HUDEP-2 (cell line): ENCODE measurements at regions not wholly inside any gene's neighbourhood (a gene's known extent, or its start where the extent isn't known, plus 50 kb on each side); places are given as distances from the start of the nearest gene placed in this dataset.

Source experiments
- DNase-seq, 76 experiments: peaks; one replicate each; lab custom pipeline; 2025; ENCODE audit not compliant: unreplicated experiment in 76 of 76; lab: John Stamatoyannopoulos, UW

DNA sequence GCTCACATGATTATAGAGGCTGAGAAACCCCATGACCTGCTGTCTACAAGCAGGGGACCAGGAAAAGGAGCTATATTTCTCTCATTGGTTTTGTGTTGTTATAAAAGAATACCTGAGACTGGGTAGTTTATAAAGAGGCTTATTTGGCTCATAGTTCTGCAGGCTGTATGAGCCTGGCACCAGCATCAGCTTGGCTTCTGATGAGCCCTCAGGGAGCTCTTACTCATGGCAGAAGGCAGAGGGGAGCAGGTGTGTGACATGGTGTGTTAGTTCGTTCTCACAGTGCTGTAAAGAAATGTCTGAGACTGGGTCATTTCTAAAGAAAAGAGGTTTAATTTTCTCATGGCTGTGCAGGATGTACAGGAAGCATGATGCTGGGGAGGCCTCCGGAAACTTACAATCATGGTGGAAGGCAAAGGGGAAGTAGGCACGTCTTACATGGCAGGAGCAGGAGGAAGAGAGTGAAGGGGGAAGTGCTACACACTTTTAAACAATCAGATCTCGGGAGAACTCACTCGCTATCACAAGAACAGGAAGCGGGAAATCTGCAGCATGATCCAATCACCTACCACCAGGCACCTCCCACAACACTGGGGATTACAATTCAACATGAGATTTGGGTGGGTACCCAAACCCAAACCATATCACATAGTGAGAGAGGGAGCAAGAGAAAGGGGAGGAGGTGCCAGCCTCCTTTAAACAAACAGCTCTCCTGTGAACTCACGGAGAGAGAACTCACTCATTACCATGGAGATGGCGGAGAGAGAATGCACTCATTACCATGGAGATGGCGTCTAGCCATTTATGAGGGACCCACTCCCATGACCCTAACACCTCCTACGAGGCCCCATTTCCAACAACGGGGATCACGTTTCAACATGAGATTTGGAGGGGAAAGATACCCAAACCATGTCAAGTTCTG is 133.4 kb downstream of the JCAD start:
- DNase-seq, result no peak

DNA sequence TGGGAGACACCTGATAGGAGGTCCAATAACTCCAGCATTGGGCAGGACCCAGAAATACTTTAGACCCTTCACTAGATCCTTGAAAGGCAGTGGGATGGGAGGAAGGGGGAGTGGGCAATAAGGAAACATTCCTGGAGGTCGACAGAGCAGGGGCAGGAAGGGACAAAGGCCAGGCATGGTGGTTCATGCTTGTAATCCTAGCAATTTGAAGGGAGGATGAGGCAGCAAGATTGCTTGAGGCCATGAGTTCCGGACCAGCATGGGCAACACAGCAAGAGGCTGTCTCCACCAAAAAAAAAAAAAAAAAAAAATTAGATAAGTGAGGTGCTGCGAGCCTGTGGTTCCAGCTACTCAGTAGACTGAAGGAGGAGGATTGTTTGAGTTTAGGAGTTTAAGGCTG is 134.9 kb downstream of the JCAD start:
- DNase-seq, result no peak

DNA sequence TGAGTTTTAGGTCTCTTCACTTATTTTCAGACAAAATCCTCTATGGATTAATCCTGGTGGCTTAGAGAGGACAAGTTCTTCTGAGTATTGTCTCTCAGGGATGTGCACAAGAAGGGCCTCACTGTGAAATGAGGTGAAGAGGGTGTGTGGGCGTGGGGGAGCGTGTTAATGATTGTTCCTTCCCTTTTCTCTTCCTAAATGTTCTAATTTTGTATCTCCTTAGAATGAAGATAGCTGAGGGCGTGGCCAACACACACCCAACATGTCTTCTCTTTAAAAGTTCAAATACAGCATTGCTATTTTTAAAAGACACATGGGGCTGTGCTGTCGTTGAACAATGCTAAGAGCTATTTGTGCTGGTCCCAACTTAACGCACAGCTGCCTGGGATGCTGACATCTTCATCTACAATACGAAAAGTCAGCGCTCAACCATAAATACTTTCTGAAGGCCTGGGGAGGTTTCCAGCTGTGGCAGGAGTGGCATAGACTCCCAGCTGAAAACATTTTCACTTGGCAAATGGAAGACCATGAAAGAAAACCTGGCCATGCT is 135.9 kb downstream of the JCAD start:
- no peak for DNase-seq

DNA sequence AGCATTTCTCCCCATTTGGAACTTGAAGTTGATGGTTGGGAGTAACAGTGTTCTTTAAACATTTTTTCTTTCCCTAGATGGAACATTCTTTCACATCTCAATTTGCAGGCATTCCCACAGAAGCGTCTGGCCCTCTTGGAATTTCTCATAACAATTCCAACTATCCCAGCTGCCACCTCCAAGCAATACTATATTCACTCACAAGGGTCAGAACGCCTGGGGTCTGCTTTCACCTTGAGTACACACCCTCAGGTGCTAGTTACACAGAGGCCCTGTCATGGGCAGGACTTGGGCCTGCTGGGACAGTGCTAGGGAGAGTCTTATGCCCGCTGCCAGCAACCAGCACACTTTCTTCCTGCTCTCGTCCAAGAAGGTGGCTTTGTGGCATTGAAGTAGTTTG is 136.5 kb downstream of the JCAD start:
- no peak for DNase-seq

DNA sequence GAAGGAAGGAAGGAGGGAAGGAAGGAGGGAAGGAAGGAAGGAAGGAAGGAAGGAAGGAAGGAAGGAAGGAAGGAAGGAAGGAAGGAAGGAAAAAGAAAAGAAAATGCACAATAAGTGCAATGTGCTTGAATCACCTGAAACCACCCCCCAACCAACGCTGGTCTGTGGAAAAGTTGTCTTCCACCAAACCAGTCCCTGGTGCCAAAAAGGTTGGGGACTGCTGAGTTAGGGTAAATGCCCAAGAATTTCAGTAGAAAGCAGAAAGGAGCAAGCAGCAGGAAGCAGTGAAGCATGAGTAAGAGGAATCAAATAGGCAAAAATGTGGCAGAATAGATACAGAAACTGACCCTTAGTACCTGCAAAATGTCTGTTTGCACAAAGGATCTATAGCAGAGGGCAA is 137.2 kb downstream of the JCAD start:
- no peak for DNase-seq

DNA sequence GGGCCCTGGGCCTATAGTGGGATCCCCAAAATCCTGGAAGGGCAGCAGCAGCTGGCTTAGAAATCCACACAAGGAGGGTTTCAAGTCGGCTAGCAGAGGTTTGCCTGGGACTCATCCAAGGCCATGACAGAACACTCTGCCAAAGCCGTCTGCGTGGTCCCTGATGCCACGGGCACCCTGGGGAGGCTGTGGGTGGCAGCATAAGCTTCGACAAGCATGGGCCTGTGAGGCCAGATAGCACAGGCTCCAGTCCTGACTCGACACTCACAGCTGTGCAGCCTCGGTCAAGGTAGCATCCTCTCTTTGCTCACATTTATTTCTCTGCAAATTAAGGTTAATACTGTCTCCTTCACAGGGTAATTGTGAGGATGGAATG is 138.3 kb downstream of the JCAD start:
- no peak for DNase-seq

DNA sequence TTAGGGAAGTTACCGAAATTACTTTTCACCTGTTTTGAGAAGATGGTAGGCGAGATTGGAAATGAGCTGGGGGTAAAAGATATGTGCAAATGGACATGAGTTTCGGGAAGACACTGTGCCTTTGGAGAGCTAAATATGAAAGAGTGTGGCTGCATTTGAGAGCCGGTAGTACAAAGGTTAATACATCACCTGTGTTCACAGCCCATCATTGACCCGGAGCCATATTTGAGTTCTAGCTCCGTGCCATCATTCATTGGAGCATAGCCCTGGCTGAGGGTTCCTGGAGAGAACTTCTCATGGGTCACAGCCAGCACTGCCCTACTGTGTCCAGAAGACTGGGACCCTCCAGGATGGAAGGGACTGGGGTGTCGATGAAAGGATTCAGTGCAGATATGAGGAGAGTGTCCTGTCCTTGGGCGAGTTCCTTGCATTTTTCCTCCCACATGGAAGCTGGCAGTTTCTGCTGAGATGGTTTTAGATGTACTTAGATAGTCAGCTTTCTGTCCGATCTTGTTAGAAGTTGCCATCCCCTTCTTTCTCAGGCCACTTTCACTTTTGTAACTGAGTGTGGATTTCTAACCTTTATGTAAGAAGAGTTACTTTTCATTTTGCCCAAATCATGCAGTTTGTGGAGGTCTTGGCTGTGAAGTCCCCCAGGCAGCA is 138.8 kb downstream of the JCAD start:
- DNase-seq, result no peak

DNA sequence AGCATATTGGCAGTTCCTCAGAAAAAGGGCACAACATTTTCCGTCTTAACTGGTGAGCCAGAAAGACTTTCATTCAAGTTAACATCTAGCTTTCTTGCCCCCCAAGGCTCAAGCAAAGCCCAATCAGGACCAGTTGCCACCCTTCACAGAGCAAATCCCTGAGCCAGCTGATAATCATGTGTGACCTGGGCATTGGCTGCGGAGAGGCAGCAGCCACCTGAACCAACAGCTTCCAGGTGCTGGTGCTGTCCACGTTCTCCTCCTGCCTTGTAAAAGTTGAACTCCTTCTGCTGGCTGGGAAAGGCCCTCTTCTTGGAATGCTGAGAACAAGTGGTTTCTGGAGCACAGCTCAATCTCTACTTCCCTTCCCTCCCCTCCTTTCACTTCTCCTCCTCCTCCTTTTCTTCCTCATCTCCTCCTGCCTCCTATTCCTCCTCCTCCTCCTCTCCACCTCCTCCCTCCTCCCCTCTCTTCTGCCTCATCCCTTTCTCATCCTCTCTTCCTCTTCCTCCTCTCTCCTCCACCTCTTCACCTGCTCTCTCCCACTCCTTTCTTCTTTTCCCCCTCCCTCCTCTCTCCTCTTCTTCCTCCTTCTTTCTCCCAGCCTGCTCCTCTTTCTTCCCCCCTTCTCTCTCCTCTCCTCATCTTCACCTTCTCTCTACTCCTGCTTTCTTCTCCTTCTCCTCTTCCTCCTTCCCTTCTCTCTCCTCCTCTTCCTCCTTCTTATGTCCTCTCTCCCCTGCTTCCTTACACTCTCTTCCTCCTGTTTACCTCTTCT is 140.6 kb downstream of the JCAD start:
- DNase-seq, result no peak

DNA sequence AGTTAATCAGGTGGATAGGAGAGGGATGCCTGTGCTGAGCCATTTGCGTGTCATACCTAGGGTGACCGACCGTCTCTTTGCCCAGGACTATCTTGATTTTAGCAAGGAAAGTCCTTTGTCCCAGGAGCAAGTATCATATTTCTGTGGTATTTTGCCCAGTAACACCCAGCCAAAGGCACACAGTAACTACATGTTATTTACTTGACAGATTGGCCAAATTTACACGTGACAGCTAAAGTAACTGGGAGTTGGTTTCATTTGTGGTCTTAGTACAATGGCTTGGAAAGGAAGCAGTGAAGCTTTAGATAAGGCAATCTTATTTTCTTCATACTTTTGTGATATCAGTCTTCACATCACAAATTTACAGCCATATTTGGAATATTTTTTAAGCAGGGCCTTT is 142.1 kb downstream of the JCAD start:
- no peak for DNase-seq

DNA sequence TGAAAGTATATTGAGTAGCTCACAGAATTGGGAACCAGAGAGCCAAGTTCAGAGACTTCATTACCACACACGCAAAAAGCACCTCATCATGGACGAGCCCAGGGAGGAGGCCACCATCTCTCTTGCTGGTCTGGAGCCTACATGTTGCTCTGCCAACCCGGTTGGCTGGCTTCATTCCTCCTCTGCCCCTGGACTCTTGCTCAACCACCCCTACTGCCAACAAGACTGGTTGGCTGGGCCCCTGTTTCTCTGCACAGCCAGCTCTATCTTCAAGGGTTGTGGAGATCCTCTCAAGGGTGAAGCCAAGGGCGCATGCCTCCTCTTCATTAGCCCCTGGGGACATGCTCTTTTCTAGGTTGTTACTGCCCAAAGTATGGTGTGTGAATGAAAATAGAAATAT is 142.7 kb downstream of the JCAD start:
- DNase-seq, result no peak

DNA sequence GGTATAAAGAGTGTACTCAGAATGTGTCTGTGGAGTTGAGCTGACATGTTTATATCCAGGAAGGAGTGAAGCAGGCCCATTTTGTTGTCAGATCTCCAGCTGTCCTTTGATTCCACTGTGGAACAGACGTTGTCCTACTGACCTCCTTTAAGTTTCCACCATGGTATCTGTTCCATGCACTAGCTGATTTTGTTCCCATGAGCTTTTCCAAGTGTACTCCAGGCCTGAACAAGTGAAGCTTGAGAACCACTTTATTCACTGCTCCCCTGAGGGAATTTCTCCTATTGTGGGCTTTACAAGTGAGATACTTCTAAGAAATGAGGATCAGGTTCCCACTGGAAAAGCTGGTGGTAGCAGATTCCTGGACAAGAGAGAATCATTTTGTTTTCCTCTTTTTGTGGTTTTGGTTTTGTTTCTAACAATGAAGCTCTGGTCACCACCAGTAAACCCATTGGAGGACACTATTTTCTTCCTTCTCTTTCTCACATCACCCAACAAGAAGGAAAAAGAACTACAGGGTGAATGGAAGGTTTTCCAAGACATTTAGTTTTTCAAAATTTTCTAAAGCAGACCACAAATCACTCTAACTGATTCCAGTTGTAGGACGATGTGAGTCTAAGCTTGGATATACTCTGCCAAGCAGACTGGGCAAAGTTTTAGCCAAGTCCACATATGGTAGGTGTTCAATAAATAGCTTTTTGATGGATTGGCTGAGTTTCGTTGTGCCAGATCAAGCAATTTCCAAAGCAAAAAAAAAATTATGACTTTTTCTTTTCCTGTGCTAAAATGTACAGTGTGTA is 144.2 kb downstream of the JCAD start:
- DNase-seq, result no peak

DNA sequence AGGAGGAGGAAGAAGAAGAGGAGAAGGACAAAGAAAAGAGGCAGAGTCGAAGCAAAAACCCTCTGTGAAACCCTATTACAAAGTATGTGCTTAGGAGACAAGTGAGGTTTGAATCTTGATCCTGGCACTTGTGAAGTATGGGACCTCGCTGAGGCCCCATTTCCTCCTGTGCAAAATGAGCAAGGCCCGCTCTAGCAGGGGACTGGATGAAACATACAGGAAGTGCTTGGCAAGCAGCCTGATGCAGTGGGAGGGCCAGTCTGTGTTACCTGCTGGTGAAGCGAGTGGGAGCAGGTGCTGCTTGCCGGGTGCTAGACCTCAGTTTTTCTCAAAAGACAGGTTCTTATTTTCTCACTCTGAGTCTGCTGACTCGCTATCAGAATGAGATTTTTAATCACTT is 150.4 kb downstream of the JCAD start:
- DNase-seq, result no peak

DNA sequence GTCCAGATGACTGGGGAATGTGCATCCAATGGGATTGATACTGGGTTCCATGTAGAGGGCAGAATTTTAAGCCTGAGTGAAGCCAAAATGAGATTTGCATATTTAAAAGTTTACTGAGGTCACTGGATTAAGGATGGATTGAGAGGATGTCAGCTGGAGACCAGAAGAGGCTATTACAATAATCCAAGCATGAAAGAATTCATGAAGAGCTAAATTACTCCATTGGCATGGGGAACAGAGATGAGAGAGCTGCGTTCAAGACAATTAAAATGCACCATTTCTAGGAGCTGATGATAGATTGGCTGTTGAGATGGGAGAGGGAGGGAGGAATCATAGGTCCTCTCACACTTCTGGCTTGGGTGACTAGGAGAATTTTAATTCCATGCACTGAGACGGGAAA is 158.5 kb downstream of the JCAD start:
- no peak for DNase-seq

DNA sequence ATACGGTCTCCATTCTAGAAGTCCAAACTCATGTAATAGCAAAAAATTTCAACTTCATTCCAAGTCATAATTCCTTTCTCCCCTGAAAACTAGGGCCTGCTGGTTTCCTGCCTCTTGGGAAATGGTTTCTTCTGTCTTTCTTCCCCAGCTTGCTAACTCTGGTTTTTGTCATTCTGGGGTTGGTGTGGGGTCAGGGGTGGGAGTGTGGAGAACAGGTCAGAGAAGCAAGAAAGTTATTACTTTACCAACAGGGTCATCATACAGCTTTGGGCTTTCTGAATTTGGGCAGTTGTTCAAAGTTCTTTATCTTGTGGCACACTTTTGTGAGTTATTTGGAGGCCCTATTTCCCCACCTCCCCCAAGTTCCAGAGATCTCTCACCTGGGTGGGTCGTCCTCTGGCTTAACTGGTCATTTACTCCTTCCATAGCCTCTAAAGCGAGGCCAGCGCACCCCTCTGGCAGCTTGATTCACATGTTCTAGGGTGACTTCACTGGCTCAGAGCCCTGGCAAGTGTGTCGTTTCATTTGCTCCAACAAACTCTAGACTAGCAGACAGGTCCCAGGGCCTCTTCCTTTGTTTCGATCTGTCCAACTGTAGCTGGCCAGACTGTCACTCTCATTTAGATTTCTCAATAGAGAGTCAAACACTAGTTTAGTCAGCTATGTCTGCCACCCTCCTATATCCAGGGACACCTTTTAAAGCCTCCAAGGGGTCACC is 161.2 kb downstream of the JCAD start:
- DNase-seq, result no peak

DNA sequence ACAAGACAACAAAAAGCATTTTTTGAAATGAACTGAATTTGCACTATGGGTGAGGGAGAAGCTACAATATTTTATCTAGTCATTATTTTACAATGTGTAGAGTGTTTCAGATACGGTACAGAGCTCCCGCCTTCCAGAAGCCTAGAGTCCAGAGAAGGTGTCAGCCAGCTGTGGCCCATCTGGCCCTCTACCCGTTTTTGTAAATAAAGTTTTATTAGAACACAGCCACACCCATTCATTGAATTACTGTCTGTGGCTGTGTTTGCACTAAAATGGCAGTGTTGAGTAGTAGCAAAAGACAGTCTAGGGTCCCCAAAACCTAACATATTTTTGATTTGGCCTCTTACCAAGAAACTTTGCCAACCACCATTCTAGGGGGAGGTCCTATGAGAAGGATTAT is 162.0 kb downstream of the JCAD start:
- DNase-seq, result no peak

DNA sequence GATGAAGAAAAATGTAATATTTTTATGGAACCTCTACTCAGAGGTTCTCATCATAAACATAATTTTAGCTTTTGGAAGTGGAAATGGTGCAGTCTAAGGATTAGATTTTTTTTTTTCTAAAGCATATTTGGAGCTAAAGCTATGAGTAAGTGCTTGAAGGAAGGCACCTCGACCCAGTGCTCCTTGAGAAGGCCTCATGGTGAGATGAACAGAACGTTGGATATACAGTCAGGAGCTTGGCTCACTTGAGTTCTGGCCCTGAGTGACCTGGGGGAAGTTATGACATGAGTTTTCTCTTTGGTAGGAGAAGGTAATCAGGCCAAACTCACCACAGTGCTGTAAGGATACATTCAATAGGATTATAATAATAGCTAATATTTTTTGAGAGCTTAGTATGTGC is 163.3 kb downstream of the JCAD start:
- no peak for DNase-seq

DNA sequence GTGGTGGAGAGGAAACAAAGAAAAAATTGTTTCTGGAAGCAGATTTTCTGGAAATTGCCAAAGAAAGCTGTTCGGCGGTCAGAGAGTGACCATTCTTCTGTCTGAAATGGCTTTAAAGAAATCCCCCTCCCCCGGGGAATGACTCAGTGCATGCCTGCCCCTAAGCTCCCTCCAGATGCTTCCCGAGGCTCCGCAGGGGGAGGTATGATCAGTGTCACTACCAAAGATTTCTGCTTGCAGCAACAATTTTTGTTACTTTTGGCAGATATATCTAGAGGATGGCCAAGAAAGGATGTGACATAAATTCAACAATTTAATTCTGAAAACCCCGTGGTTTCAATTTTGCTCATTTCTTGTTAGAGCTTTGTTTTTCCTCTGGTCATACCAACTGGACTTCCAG is 163.9 kb downstream of the JCAD start:
- DNase-seq, result no peak

DNA sequence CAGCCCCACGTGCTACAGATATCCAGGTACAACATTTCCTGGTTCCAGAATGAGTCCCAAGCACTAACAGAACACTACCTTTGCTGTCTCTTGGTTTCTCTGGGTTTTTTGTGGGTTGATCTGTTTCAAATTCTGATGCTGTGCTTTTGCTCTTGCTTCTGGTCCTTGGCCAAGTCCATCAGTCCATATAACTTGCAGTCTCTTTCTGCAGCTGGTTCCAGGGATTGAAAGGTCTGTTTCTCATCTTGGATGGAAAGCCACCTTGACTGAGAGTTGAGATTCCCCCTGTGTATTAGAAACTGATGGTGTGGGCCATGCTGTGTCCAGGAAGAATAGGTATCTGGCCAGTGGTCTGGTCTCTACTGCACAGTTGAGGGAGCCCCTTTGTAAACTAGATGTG is 171.1 kb downstream of the JCAD start:
- DNase-seq, result no peak

DNA sequence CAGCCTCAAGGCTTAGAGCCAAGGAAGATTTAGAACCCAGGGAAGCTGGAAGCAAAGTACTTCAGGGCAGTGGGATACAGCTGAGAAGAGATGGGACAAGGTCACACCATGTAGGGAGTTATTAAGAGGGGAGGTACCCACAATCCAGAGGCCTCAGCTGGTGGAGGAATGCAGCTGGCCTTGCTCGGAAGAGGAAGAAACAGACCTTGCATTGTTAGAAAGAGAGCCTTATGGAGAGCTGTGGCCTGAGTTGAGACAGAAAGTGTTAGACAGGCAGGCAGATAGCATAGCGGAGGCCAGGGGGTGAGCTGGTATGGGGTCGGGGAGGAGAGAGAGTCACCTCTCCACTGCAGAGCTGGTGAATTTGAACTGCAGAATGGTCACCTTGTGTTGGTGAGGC is 173.1 kb downstream of the JCAD start:
- DNase-seq, result no peak

DNA sequence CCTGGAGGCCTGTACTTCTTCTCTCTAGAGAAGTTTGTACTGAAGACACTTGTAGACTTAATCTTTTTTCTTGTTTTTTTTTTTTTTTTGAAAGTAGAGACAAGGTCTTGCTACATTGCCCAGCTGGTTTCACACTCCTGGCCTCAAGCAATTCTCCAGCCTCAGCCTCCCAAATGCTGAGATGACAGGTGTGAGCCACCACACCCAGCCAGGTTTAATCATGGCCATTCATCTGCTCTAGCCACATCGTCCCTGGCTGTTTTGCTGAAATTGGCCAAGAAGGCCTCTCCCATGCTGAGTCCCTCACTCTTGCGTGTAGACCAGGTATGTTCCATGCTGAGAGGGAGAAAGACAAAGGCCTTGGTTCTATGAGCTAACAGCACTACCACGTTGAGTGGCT is 176.2 kb downstream of the JCAD start:
- DNase-seq, result no peak
